IMR-90 (cell line): ENCODE measurements at regions not wholly inside any gene's neighbourhood (a gene's known extent, or its start where the extent isn't known, plus 50 kb on each side); places are given as distances from the start of the nearest gene placed in this dataset.

Experiments
- ATAC-seq: fragments of 200-7000 bp; cut with Tn5 transposase; 2 replicates; pipeline ENCODE4 v1.9.1; 2020; ENCODE audit warnings: low read depth, mild to moderate bottlenecking, moderate library complexity
- BruUV-seq: library from RNA; stranded (reverse); fragments of 400-500 nt; replicated peaks from 2 replicates; lab custom pipeline; 2021; lab: Mats Ljungman, UMichigan
- CTCF ChIA-PET: fragments of 300-600 bp; formaldehyde crosslinking; extraction: SDS; loops from one replicate; lab custom pipeline; 2021; ENCODE audit warnings: antibody characterized with exemption; lab: Yijun Ruan, JAX
- POLR2A ChIA-PET: fragments of 300-600 bp; sonication (Branson Sonifier 250); formaldehyde crosslinking; loops from one replicate; lab custom pipeline; 2022; ENCODE audit warnings: antibody characterized with exemption; ENCODE audit not compliant: unreplicated experiment; lab: Charles Lee
- DNase-seq: peaks from one replicate; pipeline ENCODE4 v3.0.0; 2013
- H2AFZ ChIP-seq: replicated peaks from 2 replicates; pipeline ENCODE3; 2013; ENCODE audit warnings: low read length, mild to moderate bottlenecking; ENCODE audit not compliant: poor library complexity
- H2AK5ac ChIP-seq: 2 replicates; pipeline ENCODE4 v1.6.1; 2013; ENCODE audit warnings: low read depth, low read length, inconsistent platforms
- H2AK9ac ChIP-seq: replicated peaks from 2 replicates; pipeline ENCODE3; 2013; ENCODE audit warnings: mild to moderate bottlenecking, low read depth, low read length, moderate library complexity; ENCODE audit not compliant: poor library complexity
- H2BK120ac ChIP-seq: 2 replicates; pipeline ENCODE4 v1.6.1; 2013; ENCODE audit warnings: low read depth, low read length, inconsistent platforms
- H2BK15ac ChIP-seq: 3 replicates; pipeline ENCODE4 v1.6.1; 2013; ENCODE audit warnings: low read depth, low read length, inconsistent platforms
- H2BK20ac ChIP-seq: 2 replicates; pipeline ENCODE4 v1.6.1; 2013; ENCODE audit warnings: low read depth, mild to moderate bottlenecking, inconsistent platforms, low read length, moderate library complexity
- H2BK5ac ChIP-seq: 2 replicates; pipeline ENCODE4 v1.6.1; 2013; ENCODE audit warnings: mild to moderate bottlenecking, low read depth, low read length, inconsistent platforms; ENCODE audit not compliant: poor library complexity, severe bottlenecking
- H3K14ac ChIP-seq: replicated peaks from 2 replicates; pipeline ENCODE4 v1.6.1; 2013; ENCODE audit warnings: low read depth, low read length, inconsistent platforms
- H3K18ac ChIP-seq: 2 replicates; pipeline ENCODE4 v1.6.1; 2013; ENCODE audit warnings: low read depth, low read length, control low read depth
- H3K23ac ChIP-seq: 2 replicates; pipeline ENCODE4 v1.6.1; 2013; ENCODE audit warnings: low read depth, low read length, inconsistent platforms
- H3K27ac ChIP-seq: 2 replicates; pipeline ENCODE4 v1.5.1; 2013; ENCODE audit warnings: mild to moderate bottlenecking, control low read depth, low read length; ENCODE audit not compliant: insufficient read depth
- H3K27me3 ChIP-seq: 2 replicates; pipeline ENCODE4 v1.6.1; 2013; ENCODE audit warnings: low read length; ENCODE audit not compliant: control insufficient read depth, insufficient read depth
- H3K36me3 ChIP-seq: 2 replicates; pipeline ENCODE4 v1.6.1; 2013; ENCODE audit warnings: low read length, mixed read lengths; ENCODE audit not compliant: control insufficient read depth, insufficient read depth
- H3K4ac ChIP-seq: 2 replicates; pipeline ENCODE4 v1.6.1; 2013; ENCODE audit warnings: low read depth, low read length, inconsistent platforms
- H3K4me1 ChIP-seq: 2 replicates; pipeline ENCODE4 v1.6.1; 2013; ENCODE audit warnings: low read length, mixed read lengths; ENCODE audit not compliant: control insufficient read depth, insufficient read depth
- H3K4me2 ChIP-seq: 2 replicates; pipeline ENCODE4 v1.6.1; 2013; ENCODE audit warnings: low read depth, mild to moderate bottlenecking, control low read depth, low read length, moderate library complexity
- H3K4me3 ChIP-seq: 2 replicates; pipeline ENCODE4 v1.5.1; 2013; ENCODE audit warnings: low read depth, mild to moderate bottlenecking, control low read depth, low read length, moderate library complexity; ENCODE audit not compliant: insufficient read depth
- H3K56ac ChIP-seq: 2 replicates; pipeline ENCODE4 v1.6.1; 2013; ENCODE audit warnings: low read length, inconsistent platforms; ENCODE audit not compliant: insufficient read depth; ENCODE audit errors: extremely low read depth
- H3K79me1 ChIP-seq, 2 experiments: 2 replicates each; pipeline ENCODE4 v1.6.1; 2013; ENCODE audit warnings: low read length in 2 of 2, inconsistent platforms in 1 of 2, low read depth in 1 of 2
- H3K9ac ChIP-seq: 2 replicates; pipeline ENCODE4 v1.6.1; 2013; ENCODE audit warnings: low read depth, low read length, control low read depth
- H3K9me1 ChIP-seq: 2 replicates; pipeline ENCODE4 v1.6.1; 2013; ENCODE audit warnings: low read length, inconsistent platforms; ENCODE audit not compliant: insufficient read depth
- H3K9me3 ChIP-seq: 2 replicates; pipeline ENCODE4 v1.6.1; 2013; ENCODE audit warnings: low read length; ENCODE audit not compliant: control insufficient read depth, insufficient read depth
- H4K20me1 ChIP-seq: 2 replicates; pipeline ENCODE4 v1.6.1; 2013; ENCODE audit warnings: low read length, inconsistent platforms; ENCODE audit not compliant: insufficient read depth
- H4K5ac ChIP-seq: 2 replicates; pipeline ENCODE4 v1.6.1; 2013; ENCODE audit warnings: mild to moderate bottlenecking, low read depth, low read length, control low read depth
- H4K8ac ChIP-seq, 2 experiments: 2 replicates each; pipeline ENCODE4 v1.6.1; 2013; ENCODE audit warnings: low read depth in 2 of 2, low read length in 2 of 2, control low read depth in 1 of 2, inconsistent platforms in 1 of 2
- H4K91ac ChIP-seq: 2 replicates; pipeline ENCODE4 v1.6.1; 2013; ENCODE audit warnings: low read depth, low read length, inconsistent platforms; ENCODE audit not compliant: insufficient read depth
- CEBPB ChIP-seq: IDR thresholded peaks from 2 replicates; pipeline ENCODE4 v1.6.1; 2012; ENCODE audit warnings: low read depth, low read length, improper control_type of control experiment
- CHD1 ChIP-seq: IDR thresholded peaks from 2 replicates; pipeline ENCODE4 v1.6.1; 2012; ENCODE audit warnings: low read depth, low read length, improper control_type of control experiment
- FOS ChIP-seq: fragments of 150-350 bp; IDR thresholded peaks from 2 replicates; pipeline ENCODE4 v1.6.1; 2016; ENCODE audit warnings: low read depth, low read length
- NFE2L2 ChIP-seq: fragments of 150-350 bp; IDR thresholded peaks from 2 replicates; pipeline ENCODE4 v1.6.1; 2016; ENCODE audit warnings: low read depth, mild to moderate bottlenecking, low read length
- POLR2A ChIP-seq: IDR thresholded peaks from 2 replicates; pipeline ENCODE4 v1.6.1; 2012; ENCODE audit warnings: mild to moderate bottlenecking, low read depth, low read length
- RCOR1 ChIP-seq: IDR thresholded peaks from 2 replicates; pipeline ENCODE4 v1.6.1; 2012; ENCODE audit warnings: mild to moderate bottlenecking, low read length, improper control_type of control experiment; ENCODE audit not compliant: insufficient replicate concordance
- RFX5 ChIP-seq: IDR thresholded peaks from 2 replicates; pipeline ENCODE4 v1.8.0; 2012; ENCODE audit warnings: low read depth, mild to moderate bottlenecking, low read length, moderate library complexity
- SMC3 ChIP-seq: fragments of 150-350 bp; IDR thresholded peaks from 2 replicates; pipeline ENCODE4 v1.6.1; 2016; ENCODE audit warnings: low read depth, mild to moderate bottlenecking, antibody characterized with exemption, low read length, moderate library complexity
- WGBS, 2 experiments: methylation state at CpG; one replicate each; pipeline versions ENCODE4 v1.1.5 to v1.1.7; 2013; ENCODE audit warnings: missing lambda C conversion rate in 2 of 2; ENCODE audit not compliant: insufficient read length in 1 of 2; ENCODE audit errors: extremely low coverage in 2 of 2; 5-methylcytosine and 5-hydroxymethylcytosine counted together
- dilution Hi-C: fragments of 300-500 bp; cut with HindIII; formaldehyde crosslinking; loops from one replicate; pipeline ENCODE4 v1.14.3; 2018; ENCODE audit warnings: low sequenced_read_pairs; ENCODE audit not compliant: unreplicated experiment
- in situ Hi-C: fragments of 300-500 bp; cut with MboI; formaldehyde crosslinking; loops from 3 replicates; pipeline ENCODE4 v1.14.3; 2019; ENCODE audit warnings: low sequenced_read_pairs, inconsistent platforms, mixed read lengths
- intact Hi-C: fragments of 100-400 bp; cut with micrococcal nuclease; formaldehyde crosslinking; loops from 2 replicates; pipeline ENCODE4 v1.10.0; 2022

GRCh38 chr7:12815426-12815825, 128.0 kb downstream of the ARL4A start:
- DNase-seq (no peak), ATAC-seq (no peak)
- no peaks in the 10 kb centered on the region for H3K4me1 ChIP-seq
- H3K9me3 ChIP-seq: no peaks in the 10 kb centered on the region
- no peak overlapping the region for H3K9ac ChIP-seq
- no peak overlapping the region for H3K4me3 ChIP-seq
- TF ChIP-seq FOS: no peak
- no peak for TF ChIP-seq RCOR1
- no peak for TF ChIP-seq CEBPB
- no peak for TF ChIP-seq RFX5
- no peak for TF ChIP-seq CHD1
- no peak for TF ChIP-seq NFE2L2
- no peak for TF ChIP-seq SMC3
- TF ChIP-seq POLR2A: no peak
- H2BK15ac ChIP-seq: no peak overlapping the region
- no peak overlapping the region for H3K27ac ChIP-seq
- no peak overlapping the region for H2BK20ac ChIP-seq
- no peak overlapping the region for H3K4ac ChIP-seq
- no CpG with 5 or more reads among the region's 4 CpGs for WGBS, 2 experiments
- no peak overlapping the region for H4K91ac ChIP-seq
- H2BK5ac ChIP-seq: no peak overlapping the region
- ChIA-PET CTCF (interaction anchor here (1.2 kb wide), 1 partner anchor 11 kb away, joined by 6 read pairs; no protein-coding TSS in a partner anchor), POLR2A (no interaction called here)
- no peak overlapping the region for H4K8ac ChIP-seq
- dilution Hi-C loops (no loop called here), in situ Hi-C loops (no loop called here), intact Hi-C loops (no loop called here)
- no TSS peak for BruUV-seq
- H2AFZ ChIP-seq: no peak overlapping the region
- H3K79me1 ChIP-seq: no peaks in the 10 kb centered on the region
- no peak overlapping the region for H2AK5ac ChIP-seq
- no peak overlapping the region for H2BK120ac ChIP-seq
- H3K18ac ChIP-seq: no peak overlapping the region
- H2AK9ac ChIP-seq: no peak overlapping the region
- no peak overlapping the region for H3K56ac ChIP-seq
- H3K23ac ChIP-seq: no peak overlapping the region
- no peaks in the 10 kb centered on the region for H3K9me1 ChIP-seq
- H3K27me3 ChIP-seq: no peaks in the 10 kb centered on the region
- H3K4me2 ChIP-seq: no peak overlapping the region
- no peaks in the 10 kb centered on the region for H4K20me1 ChIP-seq
- H3K36me3 ChIP-seq: no peaks in the 10 kb centered on the region
- no peak overlapping the region for H3K14ac ChIP-seq
- H4K5ac ChIP-seq: no peak overlapping the region
